Stimulated activated CD4-positive, alpha-beta T cell treated with anti-CD3 and anti-CD28 coated beads, Interleukin-12 subunit alpha, Interleukin-12 subunit beta, amount 100 ng/mL, for 24 hours (primary cell): ENCODE measurements at regions not wholly inside any gene's neighbourhood (a gene's known extent, or its start where the extent isn't known, plus 50 kb on each side); places are given as distances from the start of the nearest gene placed in this dataset.
"Not testable (repeated sequence)": the region's sequence is repeated elsewhere in the genome, so short reads cannot be mapped to it uniquely, and the experiment has no call there.

Experiments used
- DNase-seq, 2 experiments: peaks; one replicate each; pipeline ENCODE4 v3.0.0-alpha.2; 2020; ENCODE audit warnings: low read depth in 2 of 2

DNA sequence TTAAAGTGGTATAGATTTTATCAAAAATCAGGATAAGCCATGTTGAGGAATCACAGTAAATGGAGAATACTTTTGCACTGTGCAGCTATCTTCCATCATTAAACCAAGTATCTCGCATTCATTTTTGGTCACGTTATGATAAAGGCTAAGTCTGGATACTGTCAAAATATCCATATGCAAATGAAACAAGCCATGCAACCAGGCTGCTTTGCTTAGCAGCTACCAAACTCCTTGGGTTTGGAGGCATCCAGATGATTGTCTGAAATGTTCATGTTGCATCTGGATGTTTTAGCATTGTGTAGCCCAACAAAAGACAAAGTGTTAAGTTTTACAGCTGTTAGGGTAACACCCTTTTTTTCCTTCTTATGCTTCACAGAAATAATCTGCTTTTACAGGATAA is 322.9 kb upstream of the MDFIC2 start:
- no peak for DNase-seq

DNA sequence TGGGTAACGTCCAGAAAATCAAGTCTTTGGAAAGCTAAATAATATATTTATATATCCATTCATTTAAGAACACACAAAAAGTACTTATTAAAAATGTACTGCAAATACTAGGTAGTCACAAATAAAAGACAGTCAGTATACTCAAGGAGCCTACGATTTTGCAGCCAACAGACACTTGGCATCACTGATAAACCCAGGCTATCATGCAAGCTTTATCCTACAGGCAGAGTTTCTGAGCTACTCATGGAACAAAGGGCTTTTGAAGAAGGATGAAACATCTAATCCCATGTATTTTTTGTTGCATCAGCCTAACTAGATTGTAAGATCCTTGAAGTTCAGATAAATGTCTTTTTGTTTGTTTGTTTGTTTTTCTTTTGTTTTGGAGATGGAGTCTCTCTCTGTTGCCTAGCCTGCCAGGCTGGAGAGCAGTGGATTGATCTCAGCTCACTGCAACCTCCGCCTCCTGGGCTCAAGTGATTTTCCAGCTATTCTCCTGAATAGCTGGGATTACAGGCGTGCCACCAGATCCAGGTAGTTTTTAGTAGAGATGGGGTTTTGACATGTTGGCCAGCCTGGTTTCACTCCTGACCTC is 319.4 kb upstream of the MDFIC2 start:
- no peak for DNase-seq

DNA sequence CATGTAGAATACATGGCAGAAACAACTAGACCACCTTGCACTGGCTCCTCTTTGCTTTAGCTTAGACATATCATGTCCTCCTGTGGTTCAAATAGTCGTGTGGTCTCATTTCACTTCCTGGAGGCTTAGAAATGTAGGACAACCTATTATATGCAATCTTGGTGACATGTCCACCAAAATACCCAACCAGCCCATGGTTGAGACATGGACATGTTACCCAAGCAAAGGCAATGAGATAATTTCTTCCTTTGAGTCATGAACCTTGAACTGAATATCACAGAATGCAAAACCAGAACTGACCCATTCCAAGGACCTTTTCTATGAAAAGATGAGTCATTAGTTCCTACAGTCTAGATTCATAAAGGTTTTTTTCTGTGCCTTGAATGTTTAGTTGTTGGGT is 309.0 kb upstream of the MDFIC2 start:
- DNase-seq, result no peak

DNA sequence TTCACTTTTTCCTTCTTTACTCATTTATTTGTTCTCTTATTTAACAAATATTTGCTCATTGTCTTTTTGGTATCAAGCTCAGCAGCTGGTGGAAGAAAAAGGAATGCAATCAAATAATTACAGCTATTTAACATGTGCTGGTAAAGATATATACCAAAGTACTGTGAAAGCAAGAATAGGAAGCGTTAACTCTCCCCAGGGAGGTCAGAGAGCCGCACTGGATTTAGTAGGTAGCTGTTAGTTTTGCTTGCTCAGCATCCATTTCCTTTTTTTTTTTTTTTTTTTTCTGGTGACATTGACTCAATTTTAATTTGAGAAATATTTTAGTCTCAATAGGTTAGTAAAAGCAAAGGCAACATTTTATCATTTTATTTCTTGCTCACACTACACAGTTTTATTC is 308.5 kb upstream of the MDFIC2 start:
- DNase-seq, result no peak

DNA sequence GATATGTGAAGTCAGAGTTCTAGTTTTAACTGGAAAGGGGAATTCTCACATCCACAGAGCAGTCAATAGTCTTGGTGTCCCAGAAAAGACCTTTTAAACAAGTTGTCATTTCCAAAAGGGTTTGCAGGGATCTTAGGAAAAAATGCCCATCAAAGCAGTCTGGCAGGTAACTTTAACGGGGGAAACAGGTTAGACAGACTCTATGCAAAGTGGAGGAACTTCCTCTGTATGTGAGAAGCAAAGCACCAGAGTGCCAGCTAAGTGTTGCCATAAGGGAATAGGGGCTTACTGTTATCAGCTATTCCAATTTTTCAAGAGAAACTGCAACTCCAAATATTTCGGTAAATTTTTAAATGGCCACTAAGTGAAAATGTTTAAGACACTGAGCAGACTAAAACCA is 307.9 kb upstream of the MDFIC2 start:
- no peak for DNase-seq

DNA sequence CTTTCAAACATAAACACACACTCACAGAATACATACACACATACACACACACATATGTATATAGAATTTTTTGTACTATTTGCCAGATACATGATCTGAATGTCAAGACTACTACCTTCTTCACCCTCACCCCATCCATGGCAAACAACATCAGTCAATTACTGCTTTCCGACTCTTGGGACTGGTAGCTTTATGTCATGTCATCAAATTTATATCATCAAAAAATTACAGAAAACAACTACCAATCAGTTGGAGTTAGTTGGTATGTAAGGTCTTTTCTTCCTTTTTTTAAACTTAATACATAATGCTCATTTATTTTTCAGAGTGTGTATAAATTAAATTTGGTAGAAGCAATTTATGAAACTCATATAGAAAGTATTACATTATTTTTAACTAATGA is 305.7 kb upstream of the MDFIC2 start:
- DNase-seq, result no peak

DNA sequence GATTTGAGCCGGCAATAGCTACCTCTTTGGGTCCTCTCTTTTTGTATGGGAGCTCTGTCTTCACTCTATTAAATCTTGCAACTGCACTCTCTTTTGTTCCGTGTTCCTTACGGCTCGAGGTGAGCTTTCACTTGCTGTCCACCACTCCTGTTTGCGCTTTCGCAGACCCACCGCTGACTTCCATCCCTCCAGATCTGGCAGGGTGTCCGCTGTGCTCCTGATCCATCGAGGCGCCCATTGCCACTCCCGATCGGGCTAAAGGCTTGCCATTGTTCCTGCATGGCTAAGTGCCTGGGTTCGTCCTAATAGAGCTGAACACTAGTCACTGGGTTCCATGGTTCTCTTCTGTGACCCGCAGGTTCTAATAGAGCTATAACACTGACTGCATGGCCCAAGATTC is 304.9 kb upstream of the MDFIC2 start:
- not testable (repeated sequence) for DNase-seq

DNA sequence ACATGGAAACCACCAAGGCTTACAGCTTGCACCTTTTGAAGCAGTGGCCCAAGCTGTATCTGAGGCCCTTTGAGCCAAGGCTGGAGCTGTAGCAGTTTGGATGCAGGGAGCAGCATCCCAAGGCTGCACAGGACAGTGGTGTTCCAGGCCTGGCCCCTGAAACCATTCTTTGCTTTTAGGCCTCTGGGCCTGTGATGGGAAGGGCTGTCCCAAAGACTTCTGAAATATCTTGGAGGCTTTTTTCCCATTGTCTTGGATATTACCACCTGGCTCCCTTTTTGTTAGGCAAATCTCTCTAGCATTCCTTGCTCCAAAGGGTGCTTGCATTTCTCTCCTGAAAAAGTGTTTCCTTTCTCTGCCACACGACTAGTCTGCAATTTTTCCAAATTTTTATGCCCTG is 302.8 kb upstream of the MDFIC2 start:
- no peak for DNase-seq

DNA sequence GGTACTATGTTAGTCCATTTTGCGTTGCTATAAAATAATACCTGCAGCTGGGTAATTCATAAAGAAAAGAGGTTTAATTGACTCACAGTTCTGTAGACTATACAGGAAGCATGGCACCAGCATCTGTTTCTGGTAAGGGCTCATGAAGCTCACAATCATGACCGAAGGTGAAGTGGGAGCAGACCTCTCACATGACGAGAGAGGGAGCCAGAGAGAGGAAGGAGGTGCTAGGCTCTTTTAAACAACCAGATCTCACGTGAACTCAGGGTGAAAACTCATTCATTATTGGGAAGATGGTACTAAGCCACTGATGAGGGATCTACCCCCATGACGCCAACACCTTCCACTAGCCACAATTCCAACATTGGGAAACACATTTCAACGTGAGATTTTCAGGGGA is 301.7 kb upstream of the MDFIC2 start:
- no peak for DNase-seq

DNA sequence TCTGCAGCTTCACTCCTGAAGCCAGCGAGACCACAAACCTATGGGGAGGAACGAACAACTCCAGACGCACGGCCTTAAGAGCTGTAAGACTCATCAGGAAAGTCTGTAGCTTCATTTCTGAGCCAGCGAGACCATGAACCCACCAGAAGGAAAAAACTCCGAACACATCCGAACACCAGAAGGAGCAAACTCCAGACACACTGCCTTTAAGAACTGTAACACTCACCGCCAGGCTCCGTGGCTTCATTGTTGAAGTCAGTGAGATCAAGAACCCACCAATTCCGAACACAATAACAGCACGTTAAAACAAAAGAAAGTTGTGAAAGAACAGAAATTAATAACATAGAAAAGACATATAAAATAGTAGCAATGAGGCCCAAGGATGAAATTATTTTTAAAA is 300.5 kb upstream of the MDFIC2 start:
- no peak for DNase-seq

DNA sequence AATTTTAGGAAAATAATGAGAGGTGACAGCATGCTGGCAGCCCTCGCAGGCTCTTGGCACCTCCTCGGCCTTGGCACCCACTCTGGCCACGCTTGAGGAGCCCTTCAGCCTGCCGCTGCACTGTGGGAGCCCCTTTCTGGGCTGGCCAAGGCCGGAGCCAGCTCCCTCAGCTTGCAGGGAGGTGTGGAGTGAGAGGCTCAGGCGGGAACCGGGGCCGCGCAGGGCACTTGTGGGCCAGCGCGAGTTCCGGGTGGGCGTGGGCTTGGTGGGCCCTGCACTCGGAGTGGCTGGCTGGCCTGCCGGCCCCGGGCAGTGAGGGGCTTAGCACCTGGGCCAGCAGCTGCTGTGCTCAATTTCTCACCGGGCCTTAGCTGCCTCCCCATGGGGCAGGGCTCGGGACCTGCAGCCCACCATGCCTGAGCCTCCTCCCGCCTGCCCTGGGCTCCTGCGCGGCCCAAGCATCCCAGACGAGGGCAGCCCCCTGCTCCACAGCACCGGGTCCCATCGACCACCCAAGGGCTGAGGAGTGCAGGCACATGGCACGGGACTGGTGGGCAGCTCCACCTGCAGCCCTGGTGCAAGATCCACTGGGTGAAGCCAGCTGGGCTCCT is 299.3 kb upstream of the MDFIC2 start:
- not testable (repeated sequence) for DNase-seq

DNA sequence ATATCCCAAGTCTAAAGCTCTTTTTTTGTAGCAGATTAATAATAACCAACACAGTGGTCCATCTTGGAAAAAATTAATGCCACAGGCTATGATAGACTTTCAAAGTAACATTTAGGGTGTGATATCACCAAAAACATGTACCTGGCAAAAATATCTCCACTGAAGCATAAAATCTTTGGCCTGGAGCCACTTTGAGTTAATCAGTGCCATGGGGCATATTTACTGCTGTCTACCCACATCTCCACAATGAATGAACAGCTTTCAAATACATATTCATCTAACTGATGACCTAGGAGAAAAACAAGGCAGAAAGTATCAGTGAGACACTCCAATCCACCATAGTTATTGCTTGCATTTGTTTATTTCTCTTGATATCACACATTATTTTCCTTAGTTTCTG is 296.0 kb upstream of the MDFIC2 start:
- no peak for DNase-seq

DNA sequence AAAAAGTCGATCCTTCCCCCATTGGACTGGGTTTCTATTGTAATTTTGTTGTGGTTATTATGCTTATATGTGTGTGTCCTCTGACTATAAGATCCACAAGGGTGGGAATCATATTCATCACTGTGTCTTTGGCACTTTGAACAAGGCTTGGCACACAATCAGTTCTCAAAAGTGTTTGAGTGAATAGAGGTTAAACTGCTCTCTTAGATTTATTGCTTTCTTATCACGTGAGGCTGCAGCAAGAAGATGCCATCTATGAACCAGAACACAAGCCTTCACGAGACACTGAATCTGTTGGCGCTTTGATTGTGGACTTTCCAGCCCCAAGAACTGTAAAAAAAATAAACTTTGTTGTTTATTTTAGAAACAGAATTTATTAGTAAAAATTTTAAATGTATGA is 295.0 kb upstream of the MDFIC2 start:
- DNase-seq, result no peak

DNA sequence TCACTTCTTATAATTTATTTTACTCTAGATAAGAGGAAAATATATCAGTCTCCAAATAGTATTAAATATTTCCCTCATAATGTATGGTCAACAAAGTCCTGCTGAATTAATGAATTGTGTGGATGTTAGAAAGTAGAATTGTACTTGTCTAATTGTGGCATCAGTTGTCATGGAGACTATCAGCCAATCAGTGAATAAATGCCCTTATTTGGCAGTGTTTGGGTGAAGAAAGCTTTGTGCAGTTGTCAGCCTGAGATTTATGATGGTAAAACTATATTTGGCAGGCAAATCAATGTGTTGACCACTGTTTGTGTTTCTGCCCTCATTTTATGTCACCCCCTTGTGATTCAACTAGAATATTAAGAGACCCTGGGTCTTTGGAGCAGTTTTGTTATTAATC is 293.6 kb upstream of the MDFIC2 start:
- DNase-seq, result no peak

DNA sequence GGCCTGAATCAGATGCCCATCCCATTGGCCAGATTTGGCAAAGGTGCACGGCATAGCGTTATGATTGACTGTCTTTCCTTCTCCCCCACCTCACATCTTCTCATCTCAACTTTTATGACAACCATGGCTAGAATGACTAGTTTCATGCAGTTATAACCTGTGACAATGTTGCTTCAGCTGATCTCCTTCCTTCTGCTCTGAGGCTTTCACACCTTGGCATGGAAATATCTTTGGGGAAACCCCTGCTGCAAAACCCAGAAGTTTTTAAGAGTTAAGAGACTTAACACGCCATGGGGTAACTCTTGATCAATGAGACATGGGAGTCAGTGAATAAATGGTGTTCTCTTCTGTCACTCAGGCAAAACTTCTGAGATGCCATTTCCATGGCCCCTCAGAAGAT is 290.7 kb upstream of the MDFIC2 start:
- DNase-seq, result no peak

DNA sequence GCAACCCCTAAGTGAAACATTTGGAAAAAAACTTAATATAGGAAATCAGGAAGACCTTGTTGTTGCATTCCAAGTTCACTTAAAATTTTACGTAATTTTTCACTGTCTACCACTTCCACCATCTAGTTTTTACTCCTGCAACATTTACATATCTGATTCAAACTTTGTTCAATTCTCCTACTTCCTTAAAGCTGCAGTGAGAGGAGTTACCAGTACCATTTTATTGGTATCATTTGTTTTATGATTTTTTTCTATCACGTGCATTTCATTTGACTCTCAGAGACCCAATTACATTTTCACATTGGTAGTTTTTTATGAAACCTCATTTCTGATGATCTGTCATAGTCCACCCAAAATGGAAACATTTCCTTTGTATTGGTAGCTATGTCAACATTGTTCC is 284.9 kb upstream of the MDFIC2 start:
- no peak for DNase-seq

DNA sequence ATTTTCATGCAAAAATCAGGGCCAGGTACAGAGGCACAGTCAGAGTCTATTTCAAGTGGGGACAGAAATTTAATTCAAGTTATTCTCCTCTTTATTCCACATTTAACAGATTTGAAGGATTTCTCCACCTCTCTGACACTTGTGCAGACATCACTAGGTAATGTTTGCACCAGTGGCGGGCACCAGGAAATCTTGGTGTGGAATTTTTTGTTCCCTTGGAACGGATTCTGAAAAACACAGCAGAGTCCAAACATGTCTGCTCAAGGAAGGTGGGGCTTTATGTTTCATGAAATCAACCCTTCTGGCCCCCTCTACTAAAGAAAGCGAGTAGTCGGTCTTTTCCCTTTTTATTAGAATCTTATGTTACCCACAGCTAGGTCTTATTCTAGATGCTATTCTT is 271.2 kb upstream of the MDFIC2 start:
- no peak for DNase-seq

DNA sequence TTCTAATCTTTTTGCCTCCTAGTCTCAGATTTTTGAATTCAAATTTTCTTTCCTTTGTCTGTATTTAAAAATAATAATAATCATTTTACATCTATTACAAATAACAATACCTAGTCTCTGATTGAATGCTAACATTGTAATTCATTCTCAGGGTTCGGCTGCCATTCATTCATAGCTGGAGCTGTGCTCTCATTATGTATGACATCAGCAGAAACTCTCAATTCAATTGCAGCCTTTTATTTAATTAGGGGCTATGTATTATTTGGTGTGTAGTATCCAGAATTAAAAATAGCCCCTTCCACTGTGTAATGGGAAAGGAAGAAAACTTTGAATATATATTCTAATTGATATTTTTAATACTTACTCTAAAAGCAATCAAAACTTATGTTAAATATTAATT is 270.4 kb upstream of the MDFIC2 start:
- DNase-seq, result no peak

DNA sequence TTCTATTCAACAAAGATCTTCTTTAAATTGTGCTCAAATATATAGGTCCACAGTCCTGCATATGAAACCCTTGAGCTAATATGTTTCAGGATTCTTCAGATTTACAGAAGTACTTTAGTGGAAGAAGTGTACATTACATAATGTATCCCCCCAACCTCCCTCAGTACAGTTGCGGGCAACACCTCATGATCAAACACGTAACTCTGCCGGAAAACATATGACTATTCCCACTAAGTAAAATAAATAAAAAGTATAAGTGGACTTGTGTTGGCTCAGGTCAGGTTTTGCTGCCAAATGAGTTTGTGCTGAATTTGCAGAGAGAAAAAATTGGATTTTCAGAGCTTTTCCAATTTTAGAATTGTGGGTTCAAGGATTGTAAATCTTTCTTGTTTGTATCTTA is 267.6 kb upstream of the MDFIC2 start:
- DNase-seq, result no peak

DNA sequence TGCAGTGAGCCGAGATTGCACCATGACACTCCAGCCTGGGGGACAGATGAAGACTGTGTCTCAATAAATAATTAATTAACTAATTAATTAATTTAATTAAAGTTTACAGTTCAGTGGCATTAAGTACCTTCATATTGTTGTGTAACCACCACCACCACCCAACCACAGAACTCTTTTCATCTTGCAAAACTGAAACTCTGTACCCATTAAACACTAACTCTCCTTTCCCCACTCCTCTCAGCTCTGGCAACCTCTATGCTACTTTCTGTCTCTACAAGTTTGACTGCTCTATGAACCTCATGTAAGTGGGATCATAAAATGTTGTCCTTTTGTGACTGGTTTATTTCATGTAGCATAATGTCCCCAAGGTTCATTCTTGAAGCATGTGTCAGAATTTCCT is 259.3 kb upstream of the MDFIC2 start:
- DNase-seq, result no peak

DNA sequence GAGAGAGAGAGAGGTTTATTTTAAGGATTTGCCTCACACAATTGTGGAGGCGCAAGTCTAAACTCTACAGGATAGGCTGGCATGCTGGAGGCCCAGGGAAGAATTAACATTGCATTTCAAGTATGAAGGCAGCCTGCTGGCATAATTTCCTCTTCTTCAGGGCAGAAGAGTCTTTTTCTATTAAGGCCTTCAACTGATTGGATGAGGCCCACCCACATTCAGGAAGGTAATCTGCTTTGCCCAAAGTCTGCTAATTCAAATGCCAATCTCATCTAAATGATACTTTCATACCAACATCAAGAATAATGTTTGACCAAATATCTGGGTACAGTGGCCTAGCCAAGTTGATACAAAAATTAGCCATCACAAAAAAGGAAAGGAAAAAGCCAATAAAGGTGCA is 258.1 kb upstream of the MDFIC2 start:
- DNase-seq, result no peak

DNA sequence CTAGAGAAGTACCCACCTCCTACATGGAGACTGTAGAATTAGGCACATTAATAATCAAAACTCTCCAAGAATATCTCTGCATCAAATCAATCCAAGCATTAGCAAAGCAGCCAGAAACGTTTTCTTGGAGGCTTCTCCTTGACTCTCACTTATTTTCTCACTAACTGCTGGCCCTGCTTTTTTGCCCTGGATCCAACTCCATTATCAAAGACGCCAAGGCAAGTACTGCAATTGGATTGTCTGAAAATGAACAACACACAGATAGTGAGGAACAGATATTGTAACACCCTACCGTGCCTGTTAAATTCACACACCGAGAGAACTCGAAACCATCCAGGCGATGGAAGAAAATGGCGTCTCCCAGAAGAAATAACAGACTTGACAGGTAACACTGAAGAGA is 256.2 kb upstream of the MDFIC2 start:
- DNase-seq, result no peak

DNA sequence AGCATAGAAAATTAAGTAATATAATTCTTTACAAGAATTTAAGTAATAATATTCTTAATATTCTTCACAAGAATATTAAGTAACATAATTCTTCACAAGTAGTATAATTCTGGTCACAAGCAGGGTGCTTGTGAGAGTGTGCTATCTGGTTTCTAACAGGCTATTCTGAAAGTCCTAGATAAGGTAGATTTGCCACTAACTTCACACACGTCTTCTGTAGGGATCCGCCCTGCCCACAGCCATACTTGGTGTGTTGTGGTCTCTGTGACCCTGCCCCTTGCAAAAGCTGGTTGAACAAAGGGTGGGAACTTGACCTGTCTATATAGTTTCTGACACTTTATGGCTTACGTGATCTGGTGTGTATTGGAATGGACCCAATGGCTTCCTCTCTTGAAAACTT is 253.4 kb upstream of the MDFIC2 start:
- DNase-seq, result no peak

DNA sequence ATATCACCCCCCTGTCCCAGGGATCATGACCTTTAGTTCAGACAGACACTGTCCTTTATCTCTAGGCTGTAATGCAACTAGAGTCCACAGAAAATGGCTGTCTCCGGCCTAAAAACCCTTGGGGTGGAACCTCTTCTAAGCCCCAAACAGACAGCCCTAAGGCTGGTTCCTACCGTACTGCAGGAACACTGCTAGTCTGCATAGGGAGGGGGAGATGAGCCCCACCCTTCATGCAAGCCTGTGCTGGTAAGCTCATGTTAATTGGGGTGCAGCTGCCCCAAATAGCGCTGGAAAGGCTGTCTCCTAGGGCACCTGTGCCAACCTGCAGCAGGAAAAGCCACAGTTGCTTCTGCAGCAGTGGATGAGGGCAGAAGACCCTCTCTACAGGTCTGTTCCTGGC is 252.1 kb upstream of the MDFIC2 start:
- DNase-seq, result no peak
